AG04450 (cell line): ENCODE measurements at regions not wholly inside any gene's neighbourhood (a gene's known extent, or its start where the extent isn't known, plus 50 kb on each side); places are given as distances from the start of the nearest gene placed in this dataset.

Source experiments
- CTCF ChIA-PET: fragments of 300-600, 350-600 bp; formaldehyde crosslinking; extraction: SDS; loops from one replicate; lab custom pipeline; 2022; ENCODE audit warnings: antibody characterized with exemption, inconsistent platforms; lab: Charles Lee
- POLR2A ChIA-PET: fragments of 350-600 bp; formaldehyde crosslinking; extraction: SDS; loops from one replicate; lab custom pipeline; 2021; ENCODE audit warnings: antibody characterized with exemption, inconsistent platforms; lab: Yijun Ruan, JAX
- DNase-seq: peaks from one replicate; pipeline ENCODE4 v3.0.0-alpha.2; 2011; ENCODE audit warnings: low read depth, low spot score
- H3K27ac ChIP-seq: one replicate; pipeline ENCODE4 v1.5.1; 2012; ENCODE audit warnings: low read depth, low read length, control low read depth
- H3K27me3 ChIP-seq: one replicate; pipeline ENCODE4 v1.6.0; 2012; ENCODE audit warnings: low read length; ENCODE audit not compliant: control insufficient read depth, insufficient read depth
- H3K4me3 ChIP-seq: 2 replicates; pipeline ENCODE4 v1.5.1; 2011; ENCODE audit warnings: mild to moderate bottlenecking, low read depth, low read length, control low read depth
- H3K9me3 ChIP-seq: 2 replicates; pipeline ENCODE4 v1.5.1; 2012; ENCODE audit warnings: low read length; ENCODE audit not compliant: control insufficient read depth, insufficient read depth
- CTCF ChIP-seq: IDR thresholded peaks from 2 replicates; pipeline ENCODE4 v1.5.1; 2011; ENCODE audit warnings: low read depth, low read length, control low read depth, inconsistent platforms

- POLR2A ChIA-PET: no interaction called here
These were observed 162.6 kb upstream of the CDH13 start for GRCh38 chr16:82464187-82464586.

GRCh38 chr16:82460766-82461165 lies 166.0 kb upstream of the CDH13 start:
- TF ChIP-seq CTCF: no peak
- no peak for DNase-seq

More at GRCh38 chr16:82464187-82464586, 162.6 kb upstream of the CDH13 start:
- DNase-seq: no peak
- Histone ChIP-seq H3K9me3 (no peaks in the 10 kb centered on the region), H3K27ac (no peak overlapping the region), H3K27me3 (peaks cover 9% of the 10 kb centered on the region), H3K4me3 (no peak overlapping the region)
- TF ChIP-seq CTCF: no peak
- CTCF ChIA-PET: interaction anchor here (3.1 kb wide), 1 partner anchor 8 kb away, joined by 17 read pairs; no protein-coding TSS in a partner anchor

GRCh38 chr16:82459580-82460256 lies 167.1 kb upstream of the CDH13 start:
- Histone ChIP-seq H3K27ac (no peak overlapping the region), H3K9me3 (no peaks in the 10 kb centered on the region), H3K4me3 (no peak overlapping the region), H3K27me3 (peaks cover 5% of the 10 kb centered on the region)
- no peak for TF ChIP-seq CTCF
- POLR2A ChIA-PET: no interaction called here
- no peak for DNase-seq
- CTCF ChIA-PET: no interaction called here

More at GRCh38 chr16:82460766-82461165, 166.0 kb upstream of the CDH13 start:
- H3K9me3 ChIP-seq: no peaks in the 10 kb centered on the region
- H3K4me3 ChIP-seq: no peak overlapping the region
- H3K27me3 ChIP-seq: peaks cover 7% of the 10 kb centered on the region
- ChIA-PET POLR2A (no interaction called here), CTCF (no interaction called here)
- H3K27ac ChIP-seq: no peak overlapping the region

- POLR2A ChIA-PET: no interaction called here
- H3K27ac ChIP-seq: no peak overlapping the region
- H3K27me3 ChIP-seq: no peaks in the 10 kb centered on the region
- CTCF ChIA-PET: interaction anchor here (0.6 to 2.7 kb wide), 40 partner anchors 9 to 759 kb away, joined by 3 to 40 read pairs (median 3); no protein-coding TSS in a partner anchor
- TF ChIP-seq CTCF: peak; percentile 72
- no peak for DNase-seq
- no peak overlapping the region for H3K4me3 ChIP-seq
- no peaks in the 10 kb centered on the region for H3K9me3 ChIP-seq
These were observed 170.1 kb upstream of the CDH13 start for GRCh38 chr16:82456683-82457082.

GRCh38 chr16:82454566-82454965 lies 172.2 kb upstream of the CDH13 start:
- Histone ChIP-seq H3K27me3 (no peaks in the 10 kb centered on the region), H3K9me3 (no peaks in the 10 kb centered on the region), H3K27ac (no peak overlapping the region), H3K4me3 (no peak overlapping the region)
- DNase-seq: no peak
- POLR2A ChIA-PET: no interaction called here
- no peak for TF ChIP-seq CTCF
- CTCF ChIA-PET: interaction anchor here (0.6 kb wide), 1 partner anchor 1365 kb away, joined by 3 read pairs; no protein-coding TSS in a partner anchor
